Astrocyte (in vitro differentiated cells and primary cell): ENCODE measurements at regions not wholly inside any gene's neighbourhood (a gene's known extent, or its start where the extent isn't known, plus 50 kb on each side); places are given as distances from the start of the nearest gene placed in this dataset.

Experiments used
- DNase-seq: peaks from one replicate; pipeline ENCODE4 v3.0.0-alpha.2; 2010; ENCODE audit warnings: low read depth
- FAIRE-seq: peaks from 2 replicates; lab custom pipeline; 2011; peaks lifted over from hg19 to GRCh38; lab: Jason Lieb, UNC
- H2AFZ ChIP-seq: 2 replicates; pipeline ENCODE4 v1.6.0; 2012; ENCODE audit warnings: low read depth, low read length, inconsistent platforms
- H3K27ac ChIP-seq: 2 replicates; pipeline ENCODE4 v1.5.1; 2011; ENCODE audit warnings: low read depth, low read length, inconsistent platforms
- H3K27me3 ChIP-seq: 2 replicates; pipeline ENCODE4 v1.6.0; 2011; ENCODE audit warnings: low read length, inconsistent platforms; ENCODE audit not compliant: insufficient read depth
- H3K36me3 ChIP-seq: 2 replicates; pipeline ENCODE4 v1.5.1; 2011; ENCODE audit warnings: low read length, inconsistent platforms; ENCODE audit not compliant: insufficient read depth
- H3K4me1 ChIP-seq: 2 replicates; pipeline ENCODE4 v1.5.1; 2011; ENCODE audit warnings: low read length, inconsistent platforms; ENCODE audit not compliant: insufficient read depth
- H3K4me2 ChIP-seq: 2 replicates; pipeline ENCODE4 v1.6.0; 2012; ENCODE audit warnings: low read length, inconsistent platforms
- H3K4me3 ChIP-seq: 2 replicates; pipeline ENCODE4 v1.5.1; 2011; ENCODE audit warnings: low read depth, mild to moderate bottlenecking, low read length, inconsistent platforms; ENCODE audit not compliant: insufficient read depth
- H3K79me2 ChIP-seq: 2 replicates; pipeline ENCODE4 v1.6.0; 2012; ENCODE audit warnings: mild to moderate bottlenecking, low read length, inconsistent platforms; ENCODE audit not compliant: insufficient read depth
- H3K9ac ChIP-seq: 2 replicates; pipeline ENCODE4 v1.6.0; 2012; ENCODE audit warnings: mild to moderate bottlenecking, low read length, inconsistent platforms
- H3K9me3 ChIP-seq: 2 replicates; pipeline ENCODE4 v1.5.1; 2012; ENCODE audit warnings: low read depth, mild to moderate bottlenecking, low read length, inconsistent platforms; ENCODE audit not compliant: insufficient read depth
- H4K20me1 ChIP-seq: 2 replicates; pipeline ENCODE4 v1.6.0; 2012; ENCODE audit warnings: low read length, inconsistent platforms; ENCODE audit not compliant: insufficient read depth
- H3K27ac Mint-ChIP-seq: one replicate; pipeline ENCODE4 v1.8.0; 2021; ENCODE audit warnings: mild to moderate bottlenecking, mixed read lengths; ENCODE audit not compliant: unreplicated experiment
- H3K27me3 Mint-ChIP-seq: one replicate; pipeline ENCODE4 v1.8.0; 2021; ENCODE audit warnings: low read depth, mixed read lengths; ENCODE audit not compliant: unreplicated experiment
- H3K36me3 Mint-ChIP-seq: one replicate; pipeline ENCODE4 v1.8.0; 2021; ENCODE audit warnings: low read depth, mixed read lengths; ENCODE audit not compliant: unreplicated experiment
- H3K4me1 Mint-ChIP-seq: one replicate; pipeline ENCODE4 v1.8.0; 2021; ENCODE audit warnings: low read depth, mixed read lengths; ENCODE audit not compliant: unreplicated experiment
- H3K4me3 Mint-ChIP-seq: one replicate; pipeline ENCODE4 v1.8.0; 2021; ENCODE audit warnings: mild to moderate bottlenecking, moderate library complexity, mixed read lengths; ENCODE audit not compliant: unreplicated experiment
- H3K9me3 Mint-ChIP-seq: one replicate; pipeline ENCODE4 v1.8.0; 2021; ENCODE audit warnings: mild to moderate bottlenecking, mixed read lengths; ENCODE audit not compliant: unreplicated experiment
- EZH2 ChIP-seq: IDR thresholded peaks from 2 replicates; pipeline ENCODE4 v1.6.1; 2012; ENCODE audit warnings: mild to moderate bottlenecking, low read length, inconsistent platforms; ENCODE audit not compliant: insufficient read depth
- TF ChIP-seq, protein P1 (sequence below): IDR thresholded peaks from 2 replicates; pipeline ENCODE4 v1.5.1; 2011; ENCODE audit warnings: low read depth, mild to moderate bottlenecking, inconsistent platforms, low read length, moderate library complexity; ENCODE audit not compliant: insufficient read depth

DNA sequence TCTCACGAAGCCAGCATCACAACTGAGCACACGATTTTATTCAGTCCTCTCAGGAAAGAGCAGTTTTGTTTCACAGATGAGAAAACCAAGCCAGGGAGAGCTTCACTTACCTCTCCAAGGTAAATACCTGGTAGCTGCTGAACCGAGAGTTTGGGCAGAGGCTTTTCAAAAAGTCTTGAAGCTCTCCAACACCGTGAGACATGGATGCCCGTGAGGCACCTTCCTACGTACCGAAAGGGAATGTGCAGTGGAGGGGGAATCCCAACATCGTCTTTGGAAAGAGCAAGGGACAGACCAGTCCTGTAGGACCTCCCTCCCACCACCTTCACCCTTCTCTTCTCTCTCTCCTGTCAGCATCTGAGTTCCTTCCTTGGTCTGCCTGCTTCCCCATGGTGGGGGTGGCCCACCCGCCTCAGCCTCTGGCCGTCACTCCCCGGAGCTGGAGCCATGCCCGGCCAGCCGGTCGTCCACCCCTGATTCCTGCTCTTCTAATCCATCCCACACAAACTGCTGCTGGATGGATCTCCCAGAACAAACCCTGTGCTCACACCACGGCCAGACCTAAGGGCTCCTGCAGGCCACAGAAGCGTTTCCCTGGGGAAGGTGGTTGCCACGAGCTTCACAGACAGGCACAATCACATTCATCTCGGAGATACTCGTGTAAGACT lies 97.3 kb upstream of the SNTG2 start:
- peaks cover 5% of the 10 kb centered on the region for H3K4me1 Mint-ChIP-seq
- no peaks in the 10 kb centered on the region for H3K27me3 ChIP-seq
- H3K4me1 ChIP-seq, result no peaks in the 10 kb centered on the region
- H3K27me3 Mint-ChIP-seq, result peaks cover 12% of the 10 kb centered on the region
- H3K9me3 ChIP-seq, result no peaks in the 10 kb centered on the region
- no peaks in the 10 kb centered on the region for H3K36me3 ChIP-seq
- no peak overlapping the region for H3K27ac ChIP-seq
- TF ChIP-seq, protein P1, sequence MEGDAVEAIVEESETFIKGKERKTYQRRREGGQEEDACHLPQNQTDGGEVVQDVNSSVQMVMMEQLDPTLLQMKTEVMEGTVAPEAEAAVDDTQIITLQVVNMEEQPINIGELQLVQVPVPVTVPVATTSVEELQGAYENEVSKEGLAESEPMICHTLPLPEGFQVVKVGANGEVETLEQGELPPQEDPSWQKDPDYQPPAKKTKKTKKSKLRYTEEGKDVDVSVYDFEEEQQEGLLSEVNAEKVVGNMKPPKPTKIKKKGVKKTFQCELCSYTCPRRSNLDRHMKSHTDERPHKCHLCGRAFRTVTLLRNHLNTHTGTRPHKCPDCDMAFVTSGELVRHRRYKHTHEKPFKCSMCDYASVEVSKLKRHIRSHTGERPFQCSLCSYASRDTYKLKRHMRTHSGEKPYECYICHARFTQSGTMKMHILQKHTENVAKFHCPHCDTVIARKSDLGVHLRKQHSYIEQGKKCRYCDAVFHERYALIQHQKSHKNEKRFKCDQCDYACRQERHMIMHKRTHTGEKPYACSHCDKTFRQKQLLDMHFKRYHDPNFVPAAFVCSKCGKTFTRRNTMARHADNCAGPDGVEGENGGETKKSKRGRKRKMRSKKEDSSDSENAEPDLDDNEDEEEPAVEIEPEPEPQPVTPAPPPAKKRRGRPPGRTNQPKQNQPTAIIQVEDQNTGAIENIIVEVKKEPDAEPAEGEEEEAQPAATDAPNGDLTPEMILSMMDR, result no peak
- no peak for TF ChIP-seq EZH2
- no peak for DNase-seq
- H3K9me3 Mint-ChIP-seq, result peaks cover 2% of the 10 kb centered on the region
- no peaks in the 10 kb centered on the region for H4K20me1 ChIP-seq
- H3K4me2 ChIP-seq, result no peak overlapping the region
- no peak overlapping the region for H2AFZ ChIP-seq
- H3K9ac ChIP-seq, result no peak overlapping the region
- no peak overlapping the region for H3K27ac Mint-ChIP-seq
- H3K36me3 Mint-ChIP-seq, result peaks cover 1% of the 10 kb centered on the region
- no peaks in the 10 kb centered on the region for H3K79me2 ChIP-seq
- H3K4me3 Mint-ChIP-seq, result no peak overlapping the region
- no peak overlapping the region for H3K4me3 ChIP-seq
- FAIRE-seq, result no peak

DNA sequence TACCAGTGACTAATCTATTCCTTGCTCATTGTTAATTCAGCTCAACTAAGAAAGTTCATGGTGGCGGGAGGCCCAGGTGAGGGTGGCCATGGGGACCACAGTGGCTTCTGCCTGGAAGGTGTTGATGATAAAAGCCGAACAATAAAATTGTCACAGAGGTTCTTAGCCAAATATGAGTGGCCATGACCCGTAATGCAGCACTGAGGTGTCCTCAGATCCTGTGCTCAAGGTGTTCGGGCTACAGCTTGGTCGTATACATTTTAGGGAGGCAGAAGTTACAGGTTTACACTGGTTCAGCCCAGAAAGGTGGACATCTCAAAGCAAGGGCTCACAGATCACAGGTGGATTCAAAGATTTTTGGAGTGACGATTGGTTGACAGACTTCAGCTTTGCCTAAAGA lies 98.5 kb upstream of the SNTG2 start:
- H3K79me2 ChIP-seq, result no peaks in the 10 kb centered on the region
- Mint-ChIP-seq H3K4me1 (peaks cover 5% of the 10 kb centered on the region), H3K27me3 (peaks cover 12% of the 10 kb centered on the region), H3K27ac (no peak overlapping the region), H3K9me3 (peaks cover 2% of the 10 kb centered on the region), H3K36me3 (peaks cover 1% of the 10 kb centered on the region), H3K4me3 (no peak overlapping the region)
- TF ChIP-seq EZH2, result no peak
- TF ChIP-seq, protein P1, result no peak
- no peak overlapping the region for H2AFZ ChIP-seq
- H3K27me3 ChIP-seq, result no peaks in the 10 kb centered on the region
- H3K4me2 ChIP-seq, result no peak overlapping the region
- no peaks in the 10 kb centered on the region for H3K4me1 ChIP-seq
- no peak overlapping the region for H3K27ac ChIP-seq
- peaks cover 3% of the 10 kb centered on the region for H3K9me3 ChIP-seq
- H3K36me3 ChIP-seq, result no peaks in the 10 kb centered on the region
- no peak for FAIRE-seq
- DNase-seq, result no peak
- H3K9ac ChIP-seq, result no peak overlapping the region
- H4K20me1 ChIP-seq, result no peaks in the 10 kb centered on the region
- no peak overlapping the region for H3K4me3 ChIP-seq

DNA sequence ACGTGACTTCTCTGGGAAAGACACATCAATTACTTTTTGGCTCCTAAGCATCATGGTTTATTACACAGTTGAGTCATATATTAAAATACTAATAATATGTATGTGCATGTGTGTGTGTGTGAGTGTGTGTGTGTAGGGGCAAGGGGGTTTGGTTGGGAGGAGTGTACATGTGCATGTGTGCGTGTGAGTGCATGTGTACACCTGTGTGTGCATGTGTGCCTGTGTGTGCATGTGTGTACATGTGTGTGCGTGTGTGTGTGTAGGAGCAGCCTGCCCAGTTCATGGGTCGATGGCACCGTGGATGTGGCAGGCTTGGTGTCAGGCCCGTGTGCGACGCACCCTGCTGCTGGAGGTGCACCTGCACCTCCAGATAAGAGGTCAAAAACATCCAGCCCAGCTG lies 99.0 kb upstream of the SNTG2 start:
- Histone ChIP-seq H4K20me1 (no peaks in the 10 kb centered on the region), H3K36me3 (no peaks in the 10 kb centered on the region), H3K4me3 (no peak overlapping the region), H2AFZ (no peak overlapping the region), H3K27ac (no peak overlapping the region), H3K27me3 (no peaks in the 10 kb centered on the region), H3K4me2 (no peak overlapping the region), H3K9me3 (peaks cover 5% of the 10 kb centered on the region), H3K9ac (no peak overlapping the region), H3K4me1 (no peaks in the 10 kb centered on the region), H3K79me2 (no peaks in the 10 kb centered on the region)
- Mint-ChIP-seq H3K4me3 (no peak overlapping the region), H3K27ac (no peak overlapping the region), H3K36me3 (peaks cover 1% of the 10 kb centered on the region), H3K27me3 (peaks cover 12% of the 10 kb centered on the region), H3K9me3 (peaks cover 2% of the 10 kb centered on the region), H3K4me1 (peaks cover 4% of the 10 kb centered on the region)
- FAIRE-seq, result no peak
- DNase-seq, result no peak
- TF ChIP-seq, protein P1, result no peak
- no peak for TF ChIP-seq EZH2
